GM12878 (cell line): ENCODE measurements at regions not wholly inside any gene's neighbourhood (a gene's known extent, or its start where the extent isn't known, plus 50 kb on each side); places are given as distances from the start of the nearest gene placed in this dataset.

Experiments
- ATAC-seq: fragments of 200-7000 bp; cut with Tn5 transposase; 3 replicates; pipeline ENCODE4 v1.9.1; 2020; ENCODE audit warnings: mild to moderate bottlenecking, moderate library complexity
- BruUV-seq: library from RNA; stranded (reverse); fragments of 400-500 nt; replicated peaks from 2 replicates; lab custom pipeline; 2021; lab: Mats Ljungman, UMichigan
- CTCF ChIA-PET: fragments of 300-600 bp; sonication (Branson Sonifier 250); formaldehyde crosslinking; extraction: SDS; loops from one replicate; lab custom pipeline; 2021; ENCODE audit warnings: inconsistent platforms; lab: Yijun Ruan, JAX
- POLR2A ChIA-PET: fragments of 350-600 bp; formaldehyde crosslinking; extraction: SDS; loops from one replicate; lab custom pipeline; 2021; ENCODE audit warnings: inconsistent platforms; lab: Charles Lee
- RAD21 ChIA-PET: fragments of 300-600 bp; sonication (Branson Sonifier 250); formaldehyde crosslinking; loops from one replicate; lab custom pipeline; 2023; ENCODE audit warnings: antibody characterized with exemption; ENCODE audit not compliant: unreplicated experiment; lab: Charles Lee
- SMC1A ChIA-PET: fragments of 300-600 bp; sonication (Branson Sonifier 250); formaldehyde crosslinking; loops from one replicate; lab custom pipeline; 2023; ENCODE audit not compliant: unreplicated experiment, uncharacterized antibody; lab: Charles Lee
- DNase-seq: peaks from one replicate; pipeline ENCODE4 v3.0.0-alpha.2; 2011; ENCODE audit warnings: low read depth, low spot score
- FAIRE-seq: peaks from 3 replicates; lab custom pipeline; 2011; peaks lifted over from hg19 to GRCh38; lab: Jason Lieb, UNC
- H2AFZ ChIP-seq: 2 replicates; pipeline ENCODE4 v1.6.0; 2011; ENCODE audit warnings: low read depth, low read length, control low read depth; ENCODE audit not compliant: control insufficient read depth
- H3K27ac ChIP-seq: 2 replicates; pipeline ENCODE4 v1.5.1; 2011; ENCODE audit warnings: control low read depth; ENCODE audit not compliant: control insufficient read depth, insufficient read depth
- H3K27me3 ChIP-seq, 2 experiments: replicated peaks in 1 of 2; 2 replicates each; pipeline versions ENCODE4 v1.6.0 to v1.6.1; 2011; ENCODE audit warnings: low read length in 1 of 2; ENCODE audit not compliant: control insufficient read depth in 2 of 2, insufficient read depth in 2 of 2
- H3K36me3 ChIP-seq, 2 experiments: 2 replicates each; pipeline ENCODE4 v1.5.1; 2011; ENCODE audit warnings: low read length in 1 of 2; ENCODE audit not compliant: control insufficient read depth in 2 of 2, insufficient read depth in 2 of 2
- H3K4me1 ChIP-seq: 2 replicates; pipeline ENCODE4 v1.6.1; 2011; ENCODE audit warnings: mild to moderate bottlenecking, low read length, moderate library complexity, mixed read lengths; ENCODE audit not compliant: control insufficient read depth, insufficient read depth
- H3K4me2 ChIP-seq: 2 replicates; pipeline ENCODE4 v1.6.0; 2011; ENCODE audit warnings: control low read depth; ENCODE audit not compliant: control insufficient read depth, insufficient read depth
- H3K4me3 ChIP-seq: fragments of 200-600 bp; sonication (generic); 2 replicates; pipeline ENCODE4 v1.5.1; 2016
- H3K79me2 ChIP-seq: 2 replicates; pipeline ENCODE4 v1.6.0; 2011; ENCODE audit warnings: low read length; ENCODE audit not compliant: control insufficient read depth, insufficient read depth
- H3K9ac ChIP-seq: 2 replicates; pipeline ENCODE4 v1.8.0; 2011; ENCODE audit warnings: low read length, control low read depth, mixed read lengths; ENCODE audit not compliant: control insufficient read depth, insufficient read depth
- H3K9me3 ChIP-seq: replicated peaks from 3 replicates; pipeline ENCODE4 v1.5.1; 2011; ENCODE audit warnings: mild to moderate bottlenecking, low read length; ENCODE audit not compliant: control insufficient read depth, insufficient read depth
- H4K20me1 ChIP-seq: 2 replicates; pipeline ENCODE4 v1.6.0; 2011; ENCODE audit not compliant: control insufficient read depth, insufficient read depth
- BCL11A ChIP-seq: IDR thresholded peaks from 2 replicates; pipeline ENCODE4 v1.6.1; 2011; ENCODE audit warnings: low read depth, low read length
- CBFB ChIP-seq: IDR thresholded peaks from 2 replicates; pipeline ENCODE4 v1.6.1; 2016; ENCODE audit warnings: antibody characterized with exemption, low read depth
- CBX5 ChIP-seq: sonication (generic); IDR thresholded peaks from 2 replicates; pipeline ENCODE4 v1.6.1; 2016; ENCODE audit warnings: low read depth, moderate library complexity, mild to moderate bottlenecking, inconsistent platforms
- NRF1 ChIP-seq: conservative IDR thresholded peaks from 2 replicates; pipeline ENCODE4 v1.6.1; 2011; ENCODE audit warnings: mild to moderate bottlenecking, low read depth, low read length, improper control_type of control experiment
- SREBF1 ChIP-seq: IDR thresholded peaks from 2 replicates; pipeline ENCODE4 v1.6.1; 2012; ENCODE audit warnings: mild to moderate bottlenecking, low read length
- TARDBP ChIP-seq: IDR thresholded peaks from 2 replicates; pipeline ENCODE4 v1.6.1; 2016; ENCODE audit warnings: borderline replicate concordance
- ZNF687 ChIP-seq: fragments of 450-650 bp; IDR thresholded peaks from 2 replicates; pipeline ENCODE4 v1.6.1; 2017; ENCODE audit warnings: mild to moderate bottlenecking, moderate library complexity
- WGBS: methylation state at CpG from one replicate; pipeline ENCODE4 v1.1.6; 2016; ENCODE audit warnings: low lambda C conversion rate; ENCODE audit not compliant: insufficient replicate concordance, insufficient coverage; ENCODE audit errors: missing lambda C conversion rate; 5-methylcytosine and 5-hydroxymethylcytosine counted together
- in situ Hi-C: fragments of 300-500 bp; cut with MboI; formaldehyde crosslinking; loops from 9 replicates; pipeline ENCODE4 v1.14.3; 2018; ENCODE audit warnings: mixed read lengths
- intact Hi-C: fragments of 100-400 bp; cut with micrococcal nuclease; formaldehyde crosslinking; loops from one replicate; pipeline ENCODE4 v1.14.2; 2022; ENCODE audit not compliant: unreplicated experiment
- TF ChIP-seq, protein P1 (sequence below): fragments of 450-650 bp; IDR thresholded peaks from 2 replicates; pipeline ENCODE4 v1.6.1; 2017; ENCODE audit warnings: antibody characterized with exemption, mild to moderate bottlenecking, moderate library complexity

DNA sequence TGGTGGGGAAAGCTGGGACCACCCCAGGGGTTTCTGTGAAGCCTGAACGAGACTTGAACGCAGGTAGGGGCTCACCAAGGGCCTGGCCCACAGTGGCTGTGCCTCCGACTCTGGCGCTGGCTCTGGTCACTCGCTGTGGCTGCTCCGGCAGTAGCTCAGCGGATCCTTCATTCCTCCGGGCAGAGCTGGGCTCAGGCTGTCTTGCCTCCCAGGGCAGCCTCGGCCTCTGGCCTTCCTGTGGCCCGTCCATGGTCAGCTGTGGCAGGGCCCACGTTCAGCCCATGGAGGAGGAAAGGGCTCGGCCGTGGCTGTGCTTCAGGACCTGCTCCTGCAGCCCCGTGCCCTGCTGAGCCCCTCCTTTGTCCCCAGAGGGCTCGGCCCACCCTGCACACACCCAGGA, 162.9 kb upstream of the C1orf174 start:
- WGBS: 32% methylated on average over 15 of the region's 15 CpGs

More for the DNA sequence above, 162.9 kb upstream of the C1orf174 start:
- FAIRE-seq: no peak
- no peak overlapping the region for H2AFZ ChIP-seq
- intact Hi-C loops: no loop called here
- CTCF ChIA-PET: no interaction called here
- POLR2A ChIA-PET: no interaction called here
- no peaks in the 10 kb centered on the region for H3K4me1 ChIP-seq
- no peak for DNase-seq
- H3K36me3 ChIP-seq: no peaks in the 10 kb centered on the region
- no peak for TF ChIP-seq SREBF1
- no peak for TF ChIP-seq TARDBP
- no peak for TF ChIP-seq CBX5
- no peak for TF ChIP-seq NRF1
- no peak for TF ChIP-seq BCL11A
- no peak for TF ChIP-seq ZNF687
- TF ChIP-seq, protein P1, sequence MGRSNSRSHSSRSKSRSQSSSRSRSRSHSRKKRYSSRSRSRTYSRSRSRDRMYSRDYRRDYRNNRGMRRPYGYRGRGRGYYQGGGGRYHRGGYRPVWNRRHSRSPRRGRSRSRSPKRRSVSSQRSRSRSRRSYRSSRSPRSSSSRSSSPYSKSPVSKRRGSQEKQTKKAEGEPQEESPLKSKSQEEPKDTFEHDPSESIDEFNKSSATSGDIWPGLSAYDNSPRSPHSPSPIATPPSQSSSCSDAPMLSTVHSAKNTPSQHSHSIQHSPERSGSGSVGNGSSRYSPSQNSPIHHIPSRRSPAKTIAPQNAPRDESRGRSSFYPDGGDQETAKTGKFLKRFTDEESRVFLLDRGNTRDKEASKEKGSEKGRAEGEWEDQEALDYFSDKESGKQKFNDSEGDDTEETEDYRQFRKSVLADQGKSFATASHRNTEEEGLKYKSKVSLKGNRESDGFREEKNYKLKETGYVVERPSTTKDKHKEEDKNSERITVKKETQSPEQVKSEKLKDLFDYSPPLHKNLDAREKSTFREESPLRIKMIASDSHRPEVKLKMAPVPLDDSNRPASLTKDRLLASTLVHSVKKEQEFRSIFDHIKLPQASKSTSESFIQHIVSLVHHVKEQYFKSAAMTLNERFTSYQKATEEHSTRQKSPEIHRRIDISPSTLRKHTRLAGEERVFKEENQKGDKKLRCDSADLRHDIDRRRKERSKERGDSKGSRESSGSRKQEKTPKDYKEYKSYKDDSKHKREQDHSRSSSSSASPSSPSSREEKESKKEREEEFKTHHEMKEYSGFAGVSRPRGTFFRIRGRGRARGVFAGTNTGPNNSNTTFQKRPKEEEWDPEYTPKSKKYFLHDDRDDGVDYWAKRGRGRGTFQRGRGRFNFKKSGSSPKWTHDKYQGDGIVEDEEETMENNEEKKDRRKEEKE: no peak
- TF ChIP-seq CBFB: no peak
- TF ChIP-seq, all 136 proteins: peak for 0
- Histone ChIP-seq H3K9ac (no peak overlapping the region), H4K20me1 (no peaks in the 10 kb centered on the region), H3K9me3 (no peaks in the 10 kb centered on the region; the same call in 2 of the 3 replicates), H3K4me2 (no peak overlapping the region), H3K27me3 (no peaks in the 10 kb centered on the region), H3K79me2 (no peaks in the 10 kb centered on the region), H3K4me3 (no peak overlapping the region), H3K27ac (no peak overlapping the region)
- in situ Hi-C loops: no loop called here
- ATAC-seq: no peak
- SMC1A ChIA-PET: no interaction called here
- no TSS peak for BruUV-seq
- RAD21 ChIA-PET: no interaction called here
